ENCODE measurements at regions not wholly inside any gene's neighbourhood (a gene's known extent, or its start where the extent isn't known, plus 50 kb on each side); places are given as distances from the start of the nearest gene placed in this dataset.

- no peak for ATAC-seq
- 0 out of 2 replicates have a peak, but pooled peaks cover 4% of the 10 kb centered on the region for H3K27me3 ChIP-seq (ENCODE audit: insufficient read depth, low read length)
- no peak overlapping the region for H3K4me2 ChIP-seq (ENCODE audit: low read length)
- no peaks in the 10 kb centered on the region for H3K36me3 ChIP-seq (ENCODE audit: control insufficient read depth in 1 of 2, insufficient read depth in 2 of 2, low read length in 2 of 2)
- no peak overlapping the region for H3K9ac ChIP-seq (ENCODE audit: low read length)
- no peaks in the 10 kb centered on the region for H4K20me1 ChIP-seq (ENCODE audit: insufficient read depth)
- DNase-seq (ENCODE audit: low read depth, low spot score), result no peak
- BruUV-seq (replicated peaks), result no TSS peak
- no peaks in the 10 kb centered on the region; a peak in 1 of 4 replicates for H3K4me1 ChIP-seq (ENCODE audit: control insufficient read depth in 1 of 2, insufficient read depth in 2 of 2, low read length in 2 of 2)
- H3K79me2 ChIP-seq (ENCODE audit: insufficient read depth, low read length), result no peaks in the 10 kb centered on the region
- H3K27ac ChIP-seq (ENCODE audit: low read depth, low read length), result no peak overlapping the region
- H2AFZ ChIP-seq (ENCODE audit: low read depth, low read length, poor library complexity, severe bottlenecking), result no peak overlapping the region
- H3K4me3 ChIP-seq (replicated peaks in 1 of 2; ENCODE audit: low read depth in 1 of 2, low read length in 2 of 2), result no peak overlapping the region
- H3K9me2 ChIP-seq (ENCODE audit: insufficient read depth), result no peaks in the 10 kb centered on the region
- RAD21 ChIA-PET (ENCODE audit: low non-redundant PET in 1 of 2, low total read pairs in 2 of 2, uncharacterized antibody in 2 of 2, unreplicated experiment in 2 of 2), result no interaction called here
- intact Hi-C loops (cut with micrococcal nuclease), result no loop called here
- POLR2A ChIA-PET, result no interaction called here
- H3K9me3 ChIP-seq (ENCODE audit: control insufficient read depth in 1 of 2, insufficient read depth in 1 of 2, low read depth in 1 of 2, low read length in 2 of 2), result no peaks in the 10 kb centered on the region
- CTCF ChIA-PET, result no interaction called here
- TF ChIP-seq ZBTB33 (IDR thresholded peaks at IDR 0.05; ENCODE audit: extremely low read depth, insufficient replicate concordance, low read length), result no peak
- TF ChIP-seq CTCF (IDR thresholded peaks at IDR 0.05 in 2 of 3, conservative IDR thresholded peaks at IDR 0.05 in 1 of 3; ENCODE audit: borderline replicate concordance in 1 of 3, insufficient read depth in 1 of 3, low read depth in 2 of 3, low read length in 2 of 3), result no peak
- TF ChIP-seq ZNF274 (IDR thresholded peaks at IDR 0.05; ENCODE audit: low read depth, low read length), result no peak
- TF ChIP-seq CBX3 (IDR thresholded peaks at IDR 0.05; ENCODE audit: low read depth), result no peak
- TF ChIP-seq SP1 (IDR thresholded peaks at IDR 0.05; ENCODE audit: low read depth), result no peak
These were observed 257.6 kb upstream of the NPY start for GRCh38 chr7:24026351-24026750.
